ENCODE measurements at regions not wholly inside any gene's neighbourhood (a gene's known extent, or its start where the extent isn't known, plus 50 kb on each side); places are given as distances from the start of the nearest gene placed in this dataset.

- DNase-seq: no peak
- TF ChIP-seq GATA1 (IDR thresholded peaks at IDR 0.05; ENCODE audit: low read depth, low read length) (no peak), POLR2A (IDR thresholded peaks at IDR 0.05; ENCODE audit: low read length) (no peak)
Measured at GRCh38 chr4:111537871-111538270, 607.4 kb upstream of the FAM241A start.

GRCh38 chr4:111540671-111541070 lies 604.6 kb upstream of the FAM241A start:
- no peak for TF ChIP-seq POLR2A (IDR thresholded peaks at IDR 0.05; ENCODE audit: low read length)
- no peak for TF ChIP-seq GATA1 (IDR thresholded peaks at IDR 0.05; ENCODE audit: low read depth, low read length)
- DNase-seq: no peak

GRCh38 chr4:111542056-111542455 lies 603.2 kb upstream of the FAM241A start:
- TF ChIP-seq POLR2A (IDR thresholded peaks at IDR 0.05; ENCODE audit: low read length) (no peak), GATA1 (IDR thresholded peaks at IDR 0.05; ENCODE audit: low read depth, low read length) (no peak)
- no peak for DNase-seq

- TF ChIP-seq GATA1 (IDR thresholded peaks at IDR 0.05; ENCODE audit: low read depth, low read length): no peak
- TF ChIP-seq POLR2A (IDR thresholded peaks at IDR 0.05; ENCODE audit: low read length): no peak
- DNase-seq: no peak
Measured at GRCh38 chr4:111546881-111547280, 598.4 kb upstream of the FAM241A start.

GRCh38 chr4:111556141-111556781 lies 589.0 kb upstream of the FAM241A start:
- no peak for DNase-seq
- TF ChIP-seq POLR2A (IDR thresholded peaks at IDR 0.05; ENCODE audit: low read length) (no peak), GATA1 (IDR thresholded peaks at IDR 0.05; ENCODE audit: low read depth, low read length) (no peak)

- DNase-seq: no peak
- TF ChIP-seq POLR2A (IDR thresholded peaks at IDR 0.05; ENCODE audit: low read length) (no peak), GATA1 (IDR thresholded peaks at IDR 0.05; ENCODE audit: low read depth, low read length) (no peak)
Measured at GRCh38 chr4:111556851-111557250, 588.4 kb upstream of the FAM241A start.

GRCh38 chr4:111562826-111563225 lies 582.4 kb upstream of the FAM241A start:
- no peak for DNase-seq
- TF ChIP-seq POLR2A (IDR thresholded peaks at IDR 0.05; ENCODE audit: low read length) (no peak), GATA1 (IDR thresholded peaks at IDR 0.05; ENCODE audit: low read depth, low read length) (no peak)

GRCh38 chr4:111572470-111572869 lies 572.8 kb upstream of the FAM241A start:
- no peak for DNase-seq
- no peak for TF ChIP-seq POLR2A (IDR thresholded peaks at IDR 0.05; ENCODE audit: low read length)
- no peak for TF ChIP-seq GATA1 (IDR thresholded peaks at IDR 0.05; ENCODE audit: low read depth, low read length)

GRCh38 chr4:111573386-111573785 lies 571.9 kb upstream of the FAM241A start:
- no peak for TF ChIP-seq POLR2A (IDR thresholded peaks at IDR 0.05; ENCODE audit: low read length)
- TF ChIP-seq GATA1 (IDR thresholded peaks at IDR 0.05; ENCODE audit: low read depth, low read length): no peak
- no peak for DNase-seq

- TF ChIP-seq POLR2A (IDR thresholded peaks at IDR 0.05; ENCODE audit: low read length): no peak
- no peak for TF ChIP-seq GATA1 (IDR thresholded peaks at IDR 0.05; ENCODE audit: low read depth, low read length)
- no peak for DNase-seq
Measured at GRCh38 chr4:111579767-111580166, 565.5 kb upstream of the FAM241A start.

GRCh38 chr4:111595456-111595855 lies 549.8 kb upstream of the FAM241A start:
- no peak for TF ChIP-seq POLR2A (IDR thresholded peaks at IDR 0.05; ENCODE audit: low read length)
- no peak for TF ChIP-seq GATA1 (IDR thresholded peaks at IDR 0.05; ENCODE audit: low read depth, low read length)
- DNase-seq: no peak

GRCh38 chr4:111596491-111596890 lies 548.8 kb upstream of the FAM241A start:
- no peak for TF ChIP-seq GATA1 (IDR thresholded peaks at IDR 0.05; ENCODE audit: low read depth, low read length)
- TF ChIP-seq POLR2A (IDR thresholded peaks at IDR 0.05; ENCODE audit: low read length): no peak
- no peak for DNase-seq

GRCh38 chr4:111601671-111602070 lies 543.6 kb upstream of the FAM241A start:
- no peak for DNase-seq
- no peak for TF ChIP-seq GATA1 (IDR thresholded peaks at IDR 0.05; ENCODE audit: low read depth, low read length)
- no peak for TF ChIP-seq POLR2A (IDR thresholded peaks at IDR 0.05; ENCODE audit: low read length)

- no peak for TF ChIP-seq GATA1 (IDR thresholded peaks at IDR 0.05; ENCODE audit: low read depth, low read length)
- TF ChIP-seq POLR2A (IDR thresholded peaks at IDR 0.05; ENCODE audit: low read length): no peak
- DNase-seq: no peak
Measured at GRCh38 chr4:111602848-111603247, 542.4 kb upstream of the FAM241A start.

- DNase-seq: no peak
- TF ChIP-seq GATA1 (IDR thresholded peaks at IDR 0.05; ENCODE audit: low read depth, low read length): no peak
- TF ChIP-seq POLR2A (IDR thresholded peaks at IDR 0.05; ENCODE audit: low read length): no peak
Measured at GRCh38 chr4:111605111-111605510, 540.1 kb upstream of the FAM241A start.
